Activated CD8-positive, alpha-beta T cell treated with anti-CD3 and anti-CD28 coated beads for 36 hours (primary cell): ENCODE measurements at regions not wholly inside any gene's neighbourhood (a gene's known extent, or its start where the extent isn't known, plus 50 kb on each side); places are given as distances from the start of the nearest gene placed in this dataset.

Experiments used
- ATAC-seq: fragments of 200-7000 bp; cut with Tn5 transposase; one replicate; pipeline ENCODE4 v1.10.0; 2021; ENCODE audit warnings: mild to moderate bottlenecking, moderate library complexity
- CTCF ChIA-PET: fragments of 350-600 bp; sonication (Branson Sonifier 250); formaldehyde crosslinking; loops from one replicate; lab custom pipeline; 2021; ENCODE audit warnings: antibody characterized with exemption; lab: Charles Lee
- POLR2A ChIA-PET: fragments of 350-600 bp; sonication (Branson Sonifier 250); formaldehyde crosslinking; loops from one replicate; lab custom pipeline; 2021; ENCODE audit warnings: antibody characterized with exemption; lab: Charles Lee
- DNase-seq: peaks from one replicate; pipeline ENCODE4 v3.0.0-alpha.2; 2020
- H3K27ac Mint-ChIP-seq: one replicate; pipeline ENCODE4 v1.8.0; 2021; ENCODE audit warnings: mild to moderate bottlenecking, mixed read lengths
- H3K27me3 Mint-ChIP-seq: one replicate; pipeline ENCODE4 v1.8.0; 2021; ENCODE audit warnings: mixed read lengths
- H3K36me3 Mint-ChIP-seq: one replicate; pipeline ENCODE4 v1.8.0; 2021; ENCODE audit warnings: low read depth, mixed read lengths
- H3K4me1 Mint-ChIP-seq: one replicate; pipeline ENCODE4 v1.8.0; 2021; ENCODE audit warnings: low read depth, mixed read lengths
- H3K4me3 Mint-ChIP-seq: one replicate; pipeline ENCODE4 v1.8.0; 2021; ENCODE audit warnings: mild to moderate bottlenecking, moderate library complexity, mixed read lengths
- H3K9me3 Mint-ChIP-seq: one replicate; pipeline ENCODE4 v1.8.0; 2021; ENCODE audit warnings: mixed read lengths
- intact Hi-C: fragments of 100-400 bp; cut with micrococcal nuclease; formaldehyde crosslinking; loops from one replicate; pipeline ENCODE4 v1.10.0; 2022
- TF ChIP-seq, protein P1 (sequence below): fragments of 200-600 bp; IDR thresholded peaks from one replicate; pipeline ENCODE4 v1.8.0; 2022; ENCODE audit warnings: antibody characterized with exemption, mild to moderate bottlenecking

DNA sequence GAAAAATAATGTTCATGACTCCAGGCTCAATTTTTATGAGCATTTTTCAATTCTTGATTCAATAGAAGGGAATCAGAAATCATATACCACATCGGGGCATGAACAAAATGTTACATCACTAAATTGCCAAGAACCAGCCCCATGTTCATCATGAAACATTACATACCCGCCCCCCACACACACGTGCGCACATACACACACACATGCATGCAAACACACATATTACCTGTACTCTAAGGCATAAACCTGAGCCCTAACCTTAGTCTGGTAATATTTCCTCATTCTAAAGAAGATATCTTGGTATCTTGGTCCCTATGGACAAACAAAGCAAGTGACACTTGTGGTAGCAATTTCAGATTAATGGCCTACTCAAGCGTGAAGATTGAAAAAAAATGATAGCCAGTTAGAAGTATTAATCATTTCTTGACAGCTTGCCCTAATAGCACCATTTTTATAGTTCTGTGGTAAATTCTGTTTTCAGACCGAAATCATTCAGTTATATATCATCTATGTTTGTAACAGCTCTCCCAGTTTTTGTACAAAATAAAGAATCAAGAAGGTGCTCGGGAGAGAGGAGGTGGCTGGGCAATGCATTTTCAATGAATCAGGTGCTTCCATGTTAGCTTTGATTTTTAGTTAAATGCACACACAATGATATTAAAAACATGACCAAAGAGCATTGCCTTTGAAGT is 95.4 kb upstream of the DOK5 start:
- ChIA-PET CTCF (no interaction called here), POLR2A (no interaction called here)
- intact Hi-C loops: no loop called here
- TF ChIP-seq, protein P1, sequence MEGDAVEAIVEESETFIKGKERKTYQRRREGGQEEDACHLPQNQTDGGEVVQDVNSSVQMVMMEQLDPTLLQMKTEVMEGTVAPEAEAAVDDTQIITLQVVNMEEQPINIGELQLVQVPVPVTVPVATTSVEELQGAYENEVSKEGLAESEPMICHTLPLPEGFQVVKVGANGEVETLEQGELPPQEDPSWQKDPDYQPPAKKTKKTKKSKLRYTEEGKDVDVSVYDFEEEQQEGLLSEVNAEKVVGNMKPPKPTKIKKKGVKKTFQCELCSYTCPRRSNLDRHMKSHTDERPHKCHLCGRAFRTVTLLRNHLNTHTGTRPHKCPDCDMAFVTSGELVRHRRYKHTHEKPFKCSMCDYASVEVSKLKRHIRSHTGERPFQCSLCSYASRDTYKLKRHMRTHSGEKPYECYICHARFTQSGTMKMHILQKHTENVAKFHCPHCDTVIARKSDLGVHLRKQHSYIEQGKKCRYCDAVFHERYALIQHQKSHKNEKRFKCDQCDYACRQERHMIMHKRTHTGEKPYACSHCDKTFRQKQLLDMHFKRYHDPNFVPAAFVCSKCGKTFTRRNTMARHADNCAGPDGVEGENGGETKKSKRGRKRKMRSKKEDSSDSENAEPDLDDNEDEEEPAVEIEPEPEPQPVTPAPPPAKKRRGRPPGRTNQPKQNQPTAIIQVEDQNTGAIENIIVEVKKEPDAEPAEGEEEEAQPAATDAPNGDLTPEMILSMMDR: no peak
- Mint-ChIP-seq H3K27ac (no peak overlapping the region), H3K36me3 (no peaks in the 10 kb centered on the region), H3K4me3 (no peak overlapping the region), H3K9me3 (no peaks in the 10 kb centered on the region), H3K4me1 (no peaks in the 10 kb centered on the region), H3K27me3 (peaks cover 30% of the 10 kb centered on the region)
- DNase-seq (no peak), ATAC-seq (no peak)

GRCh38 chr20:54382419-54382818 is 93.0 kb upstream of the DOK5 start:
- Mint-ChIP-seq H3K36me3 (no peaks in the 10 kb centered on the region), H3K27ac (no peak overlapping the region), H3K9me3 (no peaks in the 10 kb centered on the region), H3K4me3 (no peak overlapping the region), H3K4me1 (no peaks in the 10 kb centered on the region), H3K27me3 (peaks cover 31% of the 10 kb centered on the region)
- TF ChIP-seq, protein P1: no peak
- intact Hi-C loops: no loop called here
- DNase-seq (no peak), ATAC-seq (no peak)
- CTCF ChIA-PET: no interaction called here
- POLR2A ChIA-PET: no interaction called here

DNA sequence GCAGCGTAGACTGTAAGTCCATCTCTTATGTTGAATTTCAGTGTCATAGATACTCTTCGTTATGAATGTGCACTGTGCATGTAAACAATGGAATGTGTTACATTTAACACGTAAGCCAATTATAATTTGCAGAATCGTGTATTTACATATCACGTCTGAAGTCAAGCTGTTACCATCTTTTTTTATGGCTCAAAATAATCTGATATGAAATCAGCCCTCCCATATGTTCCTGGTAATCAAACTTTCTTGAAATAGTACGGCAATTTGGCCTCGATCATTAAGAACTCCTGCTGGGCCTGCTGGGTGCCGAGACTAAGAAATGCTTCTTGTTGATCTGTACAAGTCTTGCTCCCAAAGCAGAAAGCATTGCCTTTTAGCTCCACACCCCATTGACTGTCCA is 89.6 kb upstream of the DOK5 start:
- TF ChIP-seq, protein P1: no peak
- Mint-ChIP-seq H3K4me1 (no peaks in the 10 kb centered on the region), H3K36me3 (no peaks in the 10 kb centered on the region), H3K4me3 (no peak overlapping the region), H3K9me3 (no peaks in the 10 kb centered on the region), H3K27me3 (peaks cover 24% of the 10 kb centered on the region), H3K27ac (no peak overlapping the region)
- ATAC-seq (no peak), DNase-seq (no peak)
- ChIA-PET POLR2A (no interaction called here), CTCF (no interaction called here)
- intact Hi-C loops: no loop called here

GRCh38 chr20:54389596-54390280 is 85.7 kb upstream of the DOK5 start:
- POLR2A ChIA-PET: no interaction called here

More at GRCh38 chr20:54389596-54390280, 85.7 kb upstream of the DOK5 start:
- Mint-ChIP-seq H3K4me1 (no peaks in the 10 kb centered on the region), H3K4me3 (no peak overlapping the region), H3K36me3 (no peaks in the 10 kb centered on the region), H3K27me3 (peaks cover 2% of the 10 kb centered on the region), H3K27ac (no peak overlapping the region), H3K9me3 (no peaks in the 10 kb centered on the region)
- TF ChIP-seq, protein P1: no peak
- intact Hi-C loops: no loop called here
- ATAC-seq (no peak), DNase-seq (no peak)
- CTCF ChIA-PET: no interaction called here
